ENCODE measurements at regions not wholly inside any gene's neighbourhood (a gene's known extent, or its start where the extent isn't known, plus 50 kb on each side); places are given as distances from the start of the nearest gene placed in this dataset.

DNA sequence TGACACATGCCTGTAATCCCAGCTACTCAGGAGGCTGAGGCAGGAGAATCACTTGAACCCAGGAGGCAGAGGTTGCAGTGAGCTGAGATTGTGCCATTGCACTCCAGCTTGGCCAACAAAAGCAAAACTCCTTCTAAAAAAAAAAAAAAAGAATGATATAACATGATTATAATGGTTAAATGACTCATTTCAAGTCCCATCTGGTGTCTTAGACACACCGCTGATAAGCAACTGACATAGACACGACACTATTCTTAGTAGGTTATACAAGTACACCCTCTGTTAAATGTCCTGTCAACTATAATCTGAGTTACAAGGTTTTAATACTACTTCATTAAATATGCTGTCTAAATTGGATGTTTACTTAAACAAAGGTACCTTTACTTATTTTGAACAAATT lies 405.3 kb upstream of the CLINT1 start:
- Histone ChIP-seq H3F3A (ENCODE audit: insufficient read depth) (peaks cover 17% of the 10 kb centered on the region; the same call in 1 of the 2 replicates), H3K27ac (no peak overlapping the region), H3K4me1 (ENCODE audit: insufficient read depth) (peaks cover 14% of the 10 kb centered on the region; the same call in 1 of the 2 replicates), H3K9ac (no peak overlapping the region), H3K9me2 (ENCODE audit: insufficient read depth) (no peaks in the 10 kb centered on the region), H4K20me1 (ENCODE audit: insufficient read depth) (no peaks in the 10 kb centered on the region), H2AFZ (no peak overlapping the region), H3K36me3 (ENCODE audit: low read depth) (no peaks in the 10 kb centered on the region), H3K27me3 (replicated peaks; ENCODE audit: insufficient read depth) (no peaks in the 10 kb centered on the region), H3K4me3 (no peak overlapping the region), H3K9me3 (ENCODE audit: low read depth) (peaks cover 9% of the 10 kb centered on the region), H3K4me2 (ENCODE audit: unreplicated experiment) (no peak overlapping the region), H3K79me2 (ENCODE audit: insufficient read depth) (no peaks in the 10 kb centered on the region)
- TF ChIP-seq EZH2 (IDR thresholded peaks at IDR 0.05; ENCODE audit: insufficient read depth, poor library complexity, severe bottlenecking) (no peak), EZH2phosphoT487 (IDR thresholded peaks at IDR 0.05; ENCODE audit: insufficient read depth, low read depth) (no peak)
- in situ Hi-C loops (cut with MboI) = no loop called here
- no peak for DNase-seq
- WGBS, 2 experiments (ENCODE audit: low coverage in 1 of 2, low lambda C conversion rate in 2 of 2, missing lambda C conversion rate in 2 of 2) = 88 to 91% methylated on average over 2 of the region's 2 CpGs

DNA sequence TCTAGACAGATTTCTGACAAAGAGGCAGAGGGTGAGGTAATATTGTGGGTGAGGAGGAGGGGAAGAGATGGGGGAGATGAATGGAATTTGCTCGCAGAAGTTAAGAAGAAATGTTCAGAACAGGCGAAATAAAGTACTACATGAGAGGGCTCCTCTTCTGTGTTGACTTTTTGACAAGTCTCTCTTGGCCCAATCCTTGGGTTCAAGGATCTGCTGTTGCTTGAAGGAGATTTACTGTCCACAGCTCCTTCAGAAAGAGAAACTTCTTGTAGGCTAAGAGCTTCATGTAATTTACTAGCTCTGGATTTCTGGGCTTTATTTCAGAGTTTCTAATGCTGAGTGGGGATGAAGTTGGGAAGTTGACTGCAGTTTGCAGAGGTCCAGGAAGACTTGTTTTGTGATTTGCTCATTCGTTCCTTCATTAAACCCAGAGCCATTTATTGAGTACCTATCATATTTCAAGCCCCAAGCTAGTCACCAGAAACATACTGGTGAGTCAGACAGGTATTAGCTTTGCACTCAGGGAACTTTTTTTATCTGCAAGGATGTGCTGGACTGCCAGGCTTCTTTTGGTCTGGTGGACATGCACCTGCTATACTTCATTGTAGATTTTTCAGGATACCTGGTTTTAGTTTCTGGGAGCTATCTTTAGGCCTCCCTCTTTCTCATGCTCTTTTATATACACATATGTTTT lies 402.9 kb upstream of the CLINT1 start:
- in situ Hi-C loops (cut with MboI) = no loop called here
- Histone ChIP-seq H3K36me3 (ENCODE audit: low read depth) (no peaks in the 10 kb centered on the region), H3K4me2 (ENCODE audit: unreplicated experiment) (no peak overlapping the region), H3K79me2 (ENCODE audit: insufficient read depth) (no peaks in the 10 kb centered on the region), H3K4me3 (no peak overlapping the region), H3K4me1 (ENCODE audit: insufficient read depth) (no peaks in the 10 kb centered on the region), H3K9ac (no peak overlapping the region), H3K27ac (no peak overlapping the region), H2AFZ (no peak overlapping the region), H3K27me3 (replicated peaks; ENCODE audit: insufficient read depth) (no peaks in the 10 kb centered on the region), H3F3A (ENCODE audit: insufficient read depth) (no peaks in the 10 kb centered on the region), H3K9me3 (ENCODE audit: low read depth) (no peaks in the 10 kb centered on the region), H4K20me1 (ENCODE audit: insufficient read depth) (no peaks in the 10 kb centered on the region), H3K9me2 (ENCODE audit: insufficient read depth) (no peaks in the 10 kb centered on the region)
- TF ChIP-seq EZH2phosphoT487 (IDR thresholded peaks at IDR 0.05; ENCODE audit: insufficient read depth, low read depth) (no peak), EZH2 (IDR thresholded peaks at IDR 0.05; ENCODE audit: insufficient read depth, poor library complexity, severe bottlenecking) (no peak)
- 88 to 95% methylated on average over 3 of the region's 3 CpGs for WGBS, 2 experiments (ENCODE audit: low coverage in 1 of 2, low lambda C conversion rate in 2 of 2, missing lambda C conversion rate in 2 of 2)
- no peak for DNase-seq

DNA sequence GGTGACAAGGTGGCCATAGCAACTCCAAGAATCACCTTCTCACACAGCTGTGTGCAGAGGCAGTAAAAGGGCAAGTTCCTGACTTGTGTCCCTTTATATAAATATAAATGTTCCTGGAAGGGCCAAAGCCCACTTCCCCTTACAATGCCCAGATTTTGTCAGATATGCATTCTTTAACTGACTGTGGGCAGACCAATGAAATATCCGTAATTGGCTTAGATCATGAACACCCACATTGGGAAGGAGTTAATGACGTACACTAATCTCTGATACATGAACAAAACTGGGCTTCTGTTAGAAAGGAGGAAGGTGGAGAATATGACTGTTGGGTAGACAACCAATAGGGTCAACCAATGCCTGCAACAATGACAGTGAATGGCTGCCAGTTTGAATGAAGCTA lies 397.2 kb upstream of the CLINT1 start:
- Histone ChIP-seq H3K4me3 (no peak overlapping the region), H3K36me3 (ENCODE audit: low read depth) (no peaks in the 10 kb centered on the region), H2AFZ (no peak overlapping the region), H3K79me2 (ENCODE audit: insufficient read depth) (no peaks in the 10 kb centered on the region), H3F3A (ENCODE audit: insufficient read depth) (no peaks in the 10 kb centered on the region), H3K4me1 (ENCODE audit: insufficient read depth) (no peaks in the 10 kb centered on the region), H3K27me3 (replicated peaks; ENCODE audit: insufficient read depth) (no peaks in the 10 kb centered on the region), H3K9me3 (ENCODE audit: low read depth) (no peaks in the 10 kb centered on the region), H4K20me1 (ENCODE audit: insufficient read depth) (no peaks in the 10 kb centered on the region), H3K9me2 (ENCODE audit: insufficient read depth) (no peaks in the 10 kb centered on the region), H3K9ac (no peak overlapping the region), H3K27ac (no peak overlapping the region), H3K4me2 (ENCODE audit: unreplicated experiment) (no peak overlapping the region)
- WGBS, 2 experiments (ENCODE audit: low coverage in 1 of 2, low lambda C conversion rate in 2 of 2, missing lambda C conversion rate in 2 of 2) = 81 to 96% methylated on average over 2 of the region's 2 CpGs
- no peak for TF ChIP-seq EZH2phosphoT487 (IDR thresholded peaks at IDR 0.05; ENCODE audit: insufficient read depth, low read depth)
- no peak for TF ChIP-seq EZH2 (IDR thresholded peaks at IDR 0.05; ENCODE audit: insufficient read depth, poor library complexity, severe bottlenecking)
- no peak for DNase-seq
- in situ Hi-C loops (cut with MboI) = no loop called here

DNA sequence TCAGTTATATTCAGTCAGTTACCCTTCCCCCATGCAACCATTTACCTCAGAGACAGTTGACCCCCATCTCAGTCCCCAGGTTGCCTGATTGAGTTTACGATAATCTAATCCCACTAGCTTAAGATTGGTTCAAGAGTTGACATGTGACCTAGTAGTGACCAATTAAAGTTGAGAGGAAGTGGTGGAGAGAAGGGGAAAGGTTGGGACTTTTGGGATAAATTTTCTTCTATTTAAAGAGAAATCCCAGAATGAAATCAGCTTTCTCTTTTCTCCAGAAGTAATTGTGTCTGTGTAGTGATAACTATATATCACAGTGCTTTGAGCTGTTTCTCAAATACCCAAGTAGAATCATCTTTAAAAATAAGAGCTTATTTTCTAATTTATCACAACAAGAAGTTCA lies 396.7 kb upstream of the CLINT1 start:
- in situ Hi-C loops (cut with MboI) = no loop called here

More for the DNA sequence above, 396.7 kb upstream of the CLINT1 start:
- no peak for TF ChIP-seq EZH2phosphoT487 (IDR thresholded peaks at IDR 0.05; ENCODE audit: insufficient read depth, low read depth)
- no peak for TF ChIP-seq EZH2 (IDR thresholded peaks at IDR 0.05; ENCODE audit: insufficient read depth, poor library complexity, severe bottlenecking)
- DNase-seq = no peak
- Histone ChIP-seq H3K9me2 (ENCODE audit: insufficient read depth) (no peaks in the 10 kb centered on the region), H3K4me3 (no peak overlapping the region), H3F3A (ENCODE audit: insufficient read depth) (no peaks in the 10 kb centered on the region), H3K27ac (no peak overlapping the region), H3K4me2 (ENCODE audit: unreplicated experiment) (no peak overlapping the region), H2AFZ (no peak overlapping the region), H3K9me3 (ENCODE audit: low read depth) (no peaks in the 10 kb centered on the region), H3K79me2 (ENCODE audit: insufficient read depth) (no peaks in the 10 kb centered on the region), H3K36me3 (ENCODE audit: low read depth) (no peaks in the 10 kb centered on the region), H4K20me1 (ENCODE audit: insufficient read depth) (no peaks in the 10 kb centered on the region), H3K27me3 (replicated peaks; ENCODE audit: insufficient read depth) (no peaks in the 10 kb centered on the region), H3K9ac (no peak overlapping the region), H3K4me1 (ENCODE audit: insufficient read depth) (no peaks in the 10 kb centered on the region)
- WGBS, 2 experiments (ENCODE audit: low coverage in 1 of 2, low lambda C conversion rate in 2 of 2, missing lambda C conversion rate in 2 of 2) = 78 to 82% methylated on average over 1 of the region's 1 CpG

Measured in GM23248 (cell line).